Stomach smooth muscle (tissue), 2 donors: ENCODE measurements at regions not wholly inside any gene's neighbourhood (a gene's known extent, or its start where the extent isn't known, plus 50 kb on each side); places are given as distances from the start of the nearest gene placed in this dataset.
"Not testable (repeated sequence)": the region's sequence is repeated elsewhere in the genome, so short reads cannot be mapped to it uniquely, and the experiment has no call there.

Experiments used
- H3K27ac ChIP-seq: one replicate; pipeline ENCODE4 v1.7.0; 2013; ENCODE audit warnings: mild to moderate bottlenecking, low read length, inconsistent platforms
- H3K27me3 ChIP-seq, 2 donors: one replicate each; pipeline ENCODE4 v1.7.0; 2013; ENCODE audit warnings: low read length in 2 of 2; ENCODE audit not compliant: insufficient read depth in 2 of 2, control insufficient read depth in 1 of 2
- H3K36me3 ChIP-seq, 2 donors: one replicate each; pipeline ENCODE4 v1.7.0; 2013; ENCODE audit warnings: low read length in 2 of 2; ENCODE audit not compliant: control insufficient read depth in 2 of 2, insufficient read depth in 2 of 2
- H3K4me1 ChIP-seq: one replicate; pipeline ENCODE4 v1.7.0; 2013; ENCODE audit warnings: low read length; ENCODE audit not compliant: control insufficient read depth, insufficient read depth
- H3K4me3 ChIP-seq, 2 donors: one replicate each; pipeline ENCODE4 v1.7.0; 2013; ENCODE audit warnings: low read length in 2 of 2
- H3K9ac ChIP-seq, 2 donors: one replicate each; pipeline ENCODE4 v1.7.0; 2013; ENCODE audit warnings: low read length in 2 of 2, mild to moderate bottlenecking in 1 of 2
- H3K9me3 ChIP-seq, 2 donors: one replicate each; pipeline ENCODE4 v1.7.0; 2013; ENCODE audit warnings: low read length in 2 of 2; ENCODE audit not compliant: control insufficient read depth in 2 of 2
- donor health status: healthy.
- donor health status: Pancreatic carcinoma.

DNA sequence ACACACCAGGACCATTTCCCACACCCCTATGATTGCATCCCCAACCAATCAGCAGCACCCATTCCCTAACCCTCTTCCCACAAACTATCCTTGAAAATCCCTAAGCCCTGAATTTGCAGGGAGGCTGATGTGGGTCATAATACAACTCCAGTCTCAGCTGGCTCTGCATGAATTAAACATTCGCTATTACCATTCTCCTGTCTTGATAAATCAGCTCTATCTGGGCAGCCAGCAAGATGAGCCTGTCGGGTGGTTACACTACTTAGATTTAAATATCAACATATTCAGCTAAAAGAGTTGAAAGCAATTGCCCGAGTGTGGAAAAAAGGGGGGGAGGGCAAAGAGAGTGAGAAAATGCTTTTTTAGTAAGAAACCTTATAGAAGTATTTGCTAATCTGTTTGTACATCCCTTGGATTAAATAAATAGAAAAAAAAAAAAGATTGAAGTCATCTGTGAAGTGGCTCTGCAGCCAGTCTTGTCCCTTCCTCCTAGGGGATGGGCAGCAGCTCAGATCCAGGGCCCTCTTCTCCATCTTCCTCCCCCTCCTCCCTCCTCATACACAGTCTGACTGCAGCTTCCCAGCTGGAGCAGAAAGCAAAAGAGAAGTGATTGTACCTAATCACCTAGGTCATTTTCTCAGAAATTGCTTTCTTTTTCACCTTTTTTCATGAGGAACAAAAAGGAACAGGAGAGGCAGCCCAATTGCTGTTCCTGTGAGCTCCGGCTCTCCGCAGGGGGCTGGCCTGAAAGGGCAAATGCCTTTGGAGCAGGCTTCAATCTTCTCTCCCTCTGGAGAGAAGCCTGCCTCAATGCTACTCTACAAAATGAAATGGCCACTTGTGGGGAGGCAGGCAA, 356.6 kb upstream of the SULF2 start:
- no peaks in the 10 kb centered on the region for H3K27me3 ChIP-seq
- H3K27ac ChIP-seq: no peak overlapping the region

GRCh38 chr20:48139262-48140041, 354.2 kb upstream of the SULF2 start:
- H3K9ac ChIP-seq: no peak overlapping the region
- H3K4me3 ChIP-seq: no peak overlapping the region
- H3K4me1 ChIP-seq: no peaks in the 10 kb centered on the region
- peaks cover 0 to 3% of the 10 kb centered on the region in 2 donors for H3K9me3 ChIP-seq
- H3K27ac ChIP-seq: no peak overlapping the region
- H3K27me3 ChIP-seq: no peaks in the 10 kb centered on the region
- H3K36me3 ChIP-seq: no peaks in the 10 kb centered on the region

More for the DNA sequence above, 356.6 kb upstream of the SULF2 start:
- Histone ChIP-seq H3K4me3 (no peak overlapping the region), H3K9me3 (peaks cover 0 to 3% of the 10 kb centered on the region in 2 donors), H3K4me1 (no peaks in the 10 kb centered on the region), H3K36me3 (no peaks in the 10 kb centered on the region), H3K9ac (no peak overlapping the region)

- H3K9me3 ChIP-seq: no peaks in the 10 kb centered on the region
Measured at GRCh38 chr20:48132834-48133233, 347.6 kb upstream of the SULF2 start.

GRCh38 chr20:48131581-48131980, 346.3 kb upstream of the SULF2 start:
- Histone ChIP-seq H3K27me3 (no peaks in the 10 kb centered on the region), H3K4me3 (no peak overlapping the region), H3K4me1 (peaks cover 9% of the 10 kb centered on the region), H3K36me3 (no peaks in the 10 kb centered on the region), H3K9me3 (no peaks in the 10 kb centered on the region), H3K9ac (no peak overlapping the region), H3K27ac (no peak overlapping the region)

More at GRCh38 chr20:48132834-48133233, 347.6 kb upstream of the SULF2 start:
- H3K4me1 ChIP-seq: peaks cover 9% of the 10 kb centered on the region
- no peaks in the 10 kb centered on the region for H3K27me3 ChIP-seq
- H3K27ac ChIP-seq: no peak overlapping the region
- no peaks in the 10 kb centered on the region for H3K36me3 ChIP-seq
- no peak overlapping the region for H3K4me3 ChIP-seq
- no peak overlapping the region for H3K9ac ChIP-seq

DNA sequence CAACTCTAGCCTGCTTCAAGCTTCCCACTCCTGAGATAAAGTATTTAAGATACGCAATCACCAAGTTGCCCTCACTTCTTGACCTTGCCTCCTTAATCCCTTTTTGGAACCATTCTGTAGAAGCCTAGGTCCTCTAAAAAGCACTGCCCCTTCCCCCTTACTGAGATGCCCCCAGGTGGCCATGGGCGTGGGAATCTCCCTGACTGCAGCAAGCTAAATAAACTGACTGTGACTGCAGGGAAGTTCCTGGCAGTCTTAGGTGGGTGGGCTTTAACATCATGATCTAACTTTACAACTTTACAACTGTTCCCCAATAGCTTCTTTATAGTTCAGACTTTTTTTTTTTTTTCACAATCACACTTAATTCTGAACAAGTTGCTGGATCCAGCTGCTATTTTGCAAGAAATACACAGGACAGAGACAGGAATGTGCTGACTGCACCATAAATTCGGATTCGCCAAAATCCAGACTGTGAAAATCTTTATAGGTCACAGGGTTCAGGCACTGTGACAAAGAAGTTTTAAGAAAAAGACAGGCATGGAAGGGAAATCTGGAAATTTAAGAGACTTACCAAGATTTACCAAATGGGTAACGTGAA, 344.2 kb upstream of the SULF2 start:
- H3K4me3 ChIP-seq: no peak overlapping the region
- H3K27ac ChIP-seq: no peak overlapping the region
- no peak overlapping the region for H3K9ac ChIP-seq
- no peaks in the 10 kb centered on the region for H3K9me3 ChIP-seq
- H3K27me3 ChIP-seq: no peaks in the 10 kb centered on the region
- no peaks in the 10 kb centered on the region for H3K36me3 ChIP-seq
- H3K4me1 ChIP-seq: peaks cover 9% of the 10 kb centered on the region

- H3K27me3 ChIP-seq: peaks cover 0 to under 1% of the 10 kb centered on the region in 2 donors
- no peak overlapping the region for H3K27ac ChIP-seq
- H3K9me3 ChIP-seq: no peaks in the 10 kb centered on the region
- H3K9ac ChIP-seq: no peak overlapping the region
- H3K36me3 ChIP-seq: no peaks in the 10 kb centered on the region
- H3K4me3 ChIP-seq: no peak overlapping the region
- H3K4me1 ChIP-seq: peaks cover 9% of the 10 kb centered on the region
Measured at GRCh38 chr20:48128436-48128835, 343.2 kb upstream of the SULF2 start.

DNA sequence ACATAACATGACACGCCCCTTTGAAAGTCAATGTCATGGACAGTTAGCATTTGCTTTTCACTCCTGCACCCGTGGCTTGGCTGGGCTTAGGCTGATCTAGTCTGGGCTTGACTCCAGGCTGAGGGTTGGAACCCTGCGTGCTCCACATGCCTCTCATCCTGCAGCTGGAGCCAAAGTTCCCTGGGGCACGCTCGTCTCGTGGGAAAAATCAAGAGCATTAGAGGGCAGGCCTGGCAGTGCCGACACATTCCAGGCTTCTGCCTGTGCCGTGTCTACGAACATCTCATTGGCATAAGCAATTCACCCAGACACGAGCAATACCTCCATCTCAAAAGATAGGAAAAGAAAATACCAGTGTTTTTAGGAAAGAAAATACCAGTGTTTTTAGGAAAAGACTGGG, 342.7 kb upstream of the SULF2 start:
- H3K27me3 ChIP-seq, H3K4me1 ChIP-seq, H3K36me3 ChIP-seq, H3K9me3 ChIP-seq, H3K4me3 ChIP-seq, H3K27ac ChIP-seq, H3K9ac ChIP-seq: not testable (repeated sequence)

GRCh38 chr20:48127133-48127532, 341.9 kb upstream of the SULF2 start:
- H3K9ac ChIP-seq, H3K4me1 ChIP-seq, H3K4me3 ChIP-seq, H3K9me3 ChIP-seq, H3K27me3 ChIP-seq, H3K27ac ChIP-seq, H3K36me3 ChIP-seq: not testable (repeated sequence)

DNA sequence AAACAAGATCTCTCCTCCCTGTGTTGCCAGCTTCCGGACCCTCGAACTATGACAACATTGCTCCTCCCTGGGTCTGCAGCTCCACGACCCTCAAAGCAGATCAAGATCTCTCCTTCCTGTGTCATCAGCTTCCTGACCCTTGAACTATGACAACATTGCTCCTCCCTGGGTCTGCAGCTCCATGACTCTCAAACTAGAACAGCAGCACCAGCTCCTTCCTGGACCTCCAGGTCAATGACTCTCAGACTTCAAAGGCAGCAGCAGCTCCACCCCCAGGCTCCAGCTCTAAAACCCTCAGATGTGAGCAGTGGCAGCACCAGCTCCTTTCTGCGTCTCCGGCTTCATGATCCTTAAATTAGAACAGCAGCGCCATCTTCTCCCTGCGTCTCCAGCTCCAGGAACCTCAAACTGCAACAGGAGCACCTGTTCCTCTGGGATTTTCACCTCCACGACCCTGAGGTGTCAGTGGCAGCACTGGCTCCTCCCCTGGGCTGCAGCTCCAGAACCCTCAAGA, 341.0 kb upstream of the SULF2 start:
- Histone ChIP-seq H3K36me3 (no peaks in the 10 kb centered on the region), H3K4me3 (no peak overlapping the region), H3K9ac (no peak overlapping the region), H3K4me1 (peaks cover 3% of the 10 kb centered on the region), H3K9me3 (no peaks in the 10 kb centered on the region), H3K27me3 (peaks cover 0 to 3% of the 10 kb centered on the region in 2 donors), H3K27ac (no peak overlapping the region)

GRCh38 chr20:48124960-48125359, 339.7 kb upstream of the SULF2 start:
- Histone ChIP-seq H3K27me3 (peaks cover 0 to 3% of the 10 kb centered on the region in 2 donors), H3K9ac (no peak overlapping the region), H3K9me3 (no peaks in the 10 kb centered on the region), H3K27ac (no peak overlapping the region), H3K36me3 (no peaks in the 10 kb centered on the region), H3K4me1 (peaks cover 3% of the 10 kb centered on the region), H3K4me3 (no peak overlapping the region)
